ENCODE measurements at regions not wholly inside any gene's neighbourhood (a gene's known extent, or its start where the extent isn't known, plus 50 kb on each side); places are given as distances from the start of the nearest gene placed in this dataset.

GRCh38 chr5:135234666-135235401 is 164.2 kb downstream of the MACROH2A1 start:
- no peak for DNase-seq

GRCh38 chr5:135234242-135234641 is 164.8 kb downstream of the MACROH2A1 start:
- no peak for DNase-seq

DNA sequence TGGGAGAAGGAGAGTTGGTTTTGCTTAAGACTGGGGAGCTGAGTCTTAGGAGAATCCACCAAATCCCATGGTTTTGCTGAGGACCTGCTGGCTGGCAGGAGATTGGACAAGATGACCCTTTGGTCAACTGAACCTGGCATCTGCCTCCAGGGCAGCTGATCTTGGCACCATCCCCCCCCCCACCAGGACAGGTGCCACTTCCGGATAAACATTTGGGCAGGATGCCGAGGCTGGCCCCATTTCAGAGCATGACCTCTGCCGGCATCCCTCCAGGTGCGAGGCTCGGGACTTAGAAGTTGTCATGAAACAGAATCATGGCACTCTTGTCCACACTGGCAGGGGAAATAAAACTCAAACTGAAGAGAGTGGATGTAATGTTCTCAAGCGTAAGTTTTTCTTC is 165.6 kb downstream of the MACROH2A1 start:
- DNase-seq, result no peak

- no peak for DNase-seq
These were observed 166.1 kb downstream of the MACROH2A1 start for GRCh38 chr5:135232958-135233357.

DNA sequence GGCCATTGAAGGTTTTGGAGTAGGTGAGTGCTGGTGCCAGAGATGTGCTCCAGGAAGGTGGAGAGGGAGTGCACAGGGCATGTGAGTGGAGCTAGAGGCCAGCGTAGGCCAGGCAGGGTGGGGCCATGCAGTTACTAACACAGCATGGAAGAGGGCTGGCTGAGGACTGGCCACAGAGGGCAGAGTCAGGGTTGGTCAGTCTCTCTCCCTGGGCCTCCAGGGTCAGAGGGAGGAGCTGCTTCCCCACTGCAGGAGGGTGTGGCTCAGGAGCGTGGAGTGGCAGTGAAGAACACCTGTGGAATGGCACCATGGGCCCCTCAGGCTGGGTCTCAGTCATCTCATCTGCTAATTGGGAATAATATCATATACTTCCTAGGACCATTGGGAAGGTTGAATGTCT is 167.7 kb downstream of the MACROH2A1 start:
- no peak for DNase-seq

- no peak for DNase-seq
These were observed 168.6 kb downstream of the MACROH2A1 start for GRCh38 chr5:135230251-135230925.

- no peak for DNase-seq
These were observed 169.3 kb downstream of the MACROH2A1 start for GRCh38 chr5:135229679-135230132.

GRCh38 chr5:135229122-135229521 is 169.9 kb downstream of the MACROH2A1 start:
- no peak for DNase-seq

DNA sequence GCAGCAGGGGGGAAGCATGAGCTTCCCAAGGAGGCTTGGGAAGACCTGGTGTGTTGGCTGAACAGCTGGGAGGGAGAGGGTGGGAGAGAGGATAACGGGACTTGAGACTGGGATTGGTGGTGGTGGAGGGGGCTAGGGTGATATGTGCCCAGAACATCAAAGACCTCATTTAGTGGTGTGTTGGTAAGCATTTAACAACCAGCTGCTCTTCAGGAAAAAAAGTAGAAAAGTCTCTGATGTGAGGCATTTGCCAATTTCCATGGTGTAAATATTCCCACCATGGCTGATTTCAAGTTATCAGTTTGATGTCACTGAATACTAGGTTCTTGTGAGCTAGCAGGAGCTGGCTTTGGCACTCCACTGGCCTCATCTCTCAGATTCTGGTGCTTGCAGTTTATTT is 170.8 kb downstream of the MACROH2A1 start:
- no peak for DNase-seq

DNA sequence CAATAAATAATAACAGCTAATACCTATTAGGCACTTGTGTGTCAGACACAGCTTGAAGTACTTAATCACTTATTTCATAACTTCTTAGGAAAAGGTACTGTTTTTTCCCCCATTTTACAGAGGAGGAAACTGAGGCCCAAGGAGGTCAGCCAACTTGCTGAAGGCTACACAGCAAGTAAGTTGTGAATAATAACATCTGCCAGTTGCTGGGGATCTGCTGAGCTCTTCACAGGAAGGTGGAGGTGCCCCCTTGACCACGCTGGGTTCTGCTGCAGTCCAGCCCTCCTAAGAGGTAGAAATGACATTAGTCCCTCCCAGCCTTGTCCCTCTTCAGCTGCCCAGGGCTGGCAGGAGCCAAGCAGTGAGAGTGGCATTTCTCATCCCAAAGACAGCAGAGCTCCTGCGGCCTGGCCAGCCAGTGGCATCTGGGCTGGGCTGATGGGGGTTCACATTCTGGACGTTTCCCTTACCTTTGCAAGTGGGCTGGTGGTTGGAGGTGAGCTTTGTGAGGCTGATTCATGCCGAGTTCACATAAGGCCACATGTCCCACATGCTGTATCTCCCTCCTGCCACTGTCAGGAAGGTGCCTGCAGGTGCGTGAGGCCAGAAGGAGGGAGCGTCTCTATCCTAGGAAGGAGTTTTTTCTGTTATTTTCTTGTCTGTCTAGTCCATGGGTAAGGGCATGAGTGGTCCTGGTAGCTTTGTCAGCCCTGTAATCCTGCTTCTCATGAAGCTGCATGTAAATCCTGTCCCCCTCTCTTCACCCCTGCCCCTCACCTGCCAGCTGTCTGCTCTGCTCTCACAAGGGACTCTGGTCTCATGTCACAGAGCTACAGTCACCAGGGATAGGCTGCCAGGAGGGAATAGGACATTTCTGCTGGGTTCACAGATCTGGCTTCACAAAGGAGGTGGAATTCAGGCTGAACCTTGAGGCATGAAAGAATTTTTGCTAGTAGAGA is 171.7 kb downstream of the MACROH2A1 start:
- no peak for DNase-seq

DNA sequence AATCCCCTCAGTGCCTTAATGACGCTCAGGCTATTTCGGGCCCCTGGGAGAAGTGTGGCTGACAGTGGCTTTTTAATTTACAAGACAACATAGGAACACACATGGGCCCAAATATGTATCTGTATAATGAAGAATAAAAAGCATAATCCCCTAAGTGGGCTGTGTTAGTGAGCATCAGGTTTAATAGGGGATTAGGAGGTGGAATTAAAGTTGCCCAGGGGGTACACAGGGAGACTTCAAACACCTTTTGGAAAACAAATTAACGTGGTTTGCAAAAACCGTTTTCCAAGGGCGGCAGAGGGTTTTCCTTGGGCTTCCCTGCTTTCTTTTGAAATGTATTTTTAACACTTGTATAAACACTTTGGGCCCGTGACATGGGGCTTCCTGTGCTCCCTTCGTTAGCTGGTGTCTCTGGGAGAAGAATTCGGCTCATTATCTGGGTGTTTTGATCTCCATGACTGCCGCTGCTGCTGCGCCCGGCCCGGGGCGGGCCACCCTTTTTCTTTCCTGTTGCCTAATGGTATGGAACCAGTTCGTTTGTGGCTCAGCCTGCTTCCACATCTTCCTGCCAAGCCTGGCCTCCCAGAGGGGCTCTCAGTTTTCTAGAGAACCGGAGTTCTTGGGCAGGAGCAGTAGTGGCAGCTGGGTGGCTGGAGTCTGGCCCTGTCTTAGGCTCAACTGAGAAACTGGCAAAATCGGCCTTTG is 173.0 kb downstream of the MACROH2A1 start:
- no peak for DNase-seq

GRCh38 chr5:135223891-135224625 is 175.0 kb downstream of the MACROH2A1 start:
- no peak for DNase-seq

GRCh38 chr5:135223404-135223803 is 175.6 kb downstream of the MACROH2A1 start:
- DNase-seq, result no peak

- no peak for DNase-seq
These were observed 176.3 kb downstream of the MACROH2A1 start for GRCh38 chr5:135222771-135223170.

- DNase-seq, result no peak
These were observed 176.8 kb downstream of the MACROH2A1 start for GRCh38 chr5:135222171-135222681.

- no peak for DNase-seq
These were observed 177.3 kb downstream of the MACROH2A1 start for GRCh38 chr5:135221696-135222095.

GRCh38 chr5:135221187-135221473 is 177.9 kb downstream of the MACROH2A1 start:
- DNase-seq, result no peak

DNA sequence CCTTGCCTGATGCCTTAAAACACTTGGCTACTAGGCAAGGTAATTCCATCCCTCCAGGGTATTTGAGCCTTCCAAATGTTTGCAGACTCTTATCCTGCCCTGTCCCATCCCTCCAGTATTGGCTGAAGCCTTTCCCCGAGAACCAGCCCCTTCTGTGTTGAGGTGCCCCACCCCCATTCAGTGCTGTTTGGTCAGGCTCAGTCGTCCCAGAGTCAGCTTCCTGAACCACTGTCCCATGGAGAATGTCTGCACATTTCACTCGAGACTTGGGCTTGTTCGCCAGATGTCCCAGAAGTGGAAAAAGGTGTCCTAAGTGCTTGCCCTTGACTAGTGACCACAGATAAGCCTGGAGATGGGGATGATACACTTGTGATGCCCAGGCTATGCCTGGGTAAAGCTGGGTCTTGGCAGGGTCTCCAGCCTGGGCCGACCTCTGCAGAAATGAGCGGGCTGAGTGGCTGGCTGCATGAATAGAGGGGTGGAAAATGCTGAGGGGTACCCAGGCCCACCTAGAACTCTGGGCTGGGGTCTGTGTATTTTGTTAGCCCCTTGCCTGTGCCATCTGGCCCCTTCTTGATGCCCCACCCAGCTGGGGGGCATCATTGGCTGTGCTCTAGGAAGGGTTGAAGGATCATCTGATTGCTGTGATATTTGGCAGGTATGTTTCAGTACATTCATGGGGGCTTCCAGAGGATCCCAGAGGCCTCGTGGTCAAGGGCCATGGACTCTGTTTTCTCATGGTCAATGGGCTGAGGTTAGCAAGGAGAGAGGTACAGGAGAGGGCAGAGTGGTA is 178.4 kb downstream of the MACROH2A1 start:
- no peak for DNase-seq

GRCh38 chr5:135219868-135220267 is 179.2 kb downstream of the MACROH2A1 start:
- DNase-seq, result no peak

GRCh38 chr5:135218790-135219568 is 180.1 kb downstream of the MACROH2A1 start:
- no peak for DNase-seq

- no peak for DNase-seq
These were observed 180.6 kb downstream of the MACROH2A1 start for GRCh38 chr5:135218486-135218755.
